Activated naive CD4-positive, alpha-beta T cell treated with anti-CD3 and anti-CD28 coated beads, Interleukin-2, amount 10 ng/mL, durations not matched to agents 7 days and 5 days (primary cell): ENCODE measurements at regions not wholly inside any gene's neighbourhood (a gene's known extent, or its start where the extent isn't known, plus 50 kb on each side); places are given as distances from the start of the nearest gene placed in this dataset.

ENCODE experiments used
- CTCF ChIA-PET: fragments of 350-600 bp; sonication (Branson Sonifier 250); formaldehyde crosslinking; loops from one replicate; lab custom pipeline; 2021; ENCODE audit warnings: antibody characterized with exemption; lab: Charles Lee
- DNase-seq: peaks from one replicate; pipeline ENCODE4 v3.0.0-alpha.2; 2020
- H3K27ac Mint-ChIP-seq: one replicate; pipeline ENCODE4 v1.8.0; 2021; ENCODE audit warnings: mild to moderate bottlenecking, moderate library complexity, mixed read lengths
- H3K27me3 Mint-ChIP-seq: one replicate; pipeline ENCODE4 v1.8.0; 2021; ENCODE audit warnings: mild to moderate bottlenecking, mixed read lengths
- H3K36me3 Mint-ChIP-seq: one replicate; pipeline ENCODE4 v1.8.0; 2021; ENCODE audit warnings: mixed read lengths
- H3K4me1 Mint-ChIP-seq: one replicate; pipeline ENCODE4 v1.8.0; 2021; ENCODE audit warnings: mixed read lengths
- H3K4me3 Mint-ChIP-seq: one replicate; pipeline ENCODE4 v1.8.0; 2021; ENCODE audit warnings: mild to moderate bottlenecking, moderate library complexity, mixed read lengths
- H3K9me3 Mint-ChIP-seq: one replicate; pipeline ENCODE4 v1.8.0; 2021; ENCODE audit warnings: mixed read lengths

DNA sequence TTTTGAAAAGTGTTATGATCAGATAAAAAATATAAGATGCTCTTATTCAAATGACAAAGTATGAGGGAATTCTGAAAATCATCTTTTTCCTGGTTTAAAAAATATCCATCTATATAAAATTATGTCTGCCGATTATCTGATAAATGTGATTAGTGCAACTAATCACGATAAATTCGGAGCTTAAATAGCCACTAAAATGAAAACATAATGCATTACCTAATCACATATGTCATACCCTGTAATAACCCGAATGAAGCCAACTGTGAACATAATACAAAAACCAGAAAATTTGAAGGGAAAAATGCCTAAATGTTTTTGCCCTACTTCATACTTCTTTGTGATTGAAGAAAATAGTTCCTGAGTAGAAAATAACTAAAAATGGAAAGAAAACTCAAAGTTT is 808.4 kb upstream of the LUZP2 start:
- no peaks in the 10 kb centered on the region for H3K4me1 Mint-ChIP-seq
- no peak overlapping the region for H3K4me3 Mint-ChIP-seq
- no peaks in the 10 kb centered on the region for H3K36me3 Mint-ChIP-seq
- CTCF ChIA-PET: no interaction called here
- peaks cover 2% of the 10 kb centered on the region for H3K9me3 Mint-ChIP-seq
- no peaks in the 10 kb centered on the region for H3K27me3 Mint-ChIP-seq
- H3K27ac Mint-ChIP-seq: no peak overlapping the region
- DNase-seq: no peak

GRCh38 chr11:23688835-23689234 is 808.0 kb upstream of the LUZP2 start:
- Mint-ChIP-seq H3K4me1 (no peaks in the 10 kb centered on the region), H3K4me3 (no peak overlapping the region), H3K9me3 (peaks cover 4% of the 10 kb centered on the region), H3K27me3 (no peaks in the 10 kb centered on the region), H3K36me3 (no peaks in the 10 kb centered on the region), H3K27ac (no peak overlapping the region)
- no peak for DNase-seq
- CTCF ChIA-PET: no interaction called here

- no peak for DNase-seq
- H3K27me3 Mint-ChIP-seq: no peaks in the 10 kb centered on the region
- H3K9me3 Mint-ChIP-seq: peaks cover 4% of the 10 kb centered on the region
- no peaks in the 10 kb centered on the region for H3K4me1 Mint-ChIP-seq
- no peak overlapping the region for H3K27ac Mint-ChIP-seq
- H3K36me3 Mint-ChIP-seq: no peaks in the 10 kb centered on the region
- CTCF ChIA-PET: no interaction called here
- H3K4me3 Mint-ChIP-seq: no peak overlapping the region
These were observed 800.0 kb upstream of the LUZP2 start for GRCh38 chr11:23696688-23697415.

GRCh38 chr11:23704183-23704582 is 792.7 kb upstream of the LUZP2 start:
- H3K4me3 Mint-ChIP-seq: no peak overlapping the region
- H3K4me1 Mint-ChIP-seq: no peaks in the 10 kb centered on the region
- H3K36me3 Mint-ChIP-seq: no peaks in the 10 kb centered on the region
- no peaks in the 10 kb centered on the region for H3K27me3 Mint-ChIP-seq
- CTCF ChIA-PET: no interaction called here
- H3K27ac Mint-ChIP-seq: no peak overlapping the region
- peaks cover 17% of the 10 kb centered on the region for H3K9me3 Mint-ChIP-seq
- DNase-seq: no peak

DNA sequence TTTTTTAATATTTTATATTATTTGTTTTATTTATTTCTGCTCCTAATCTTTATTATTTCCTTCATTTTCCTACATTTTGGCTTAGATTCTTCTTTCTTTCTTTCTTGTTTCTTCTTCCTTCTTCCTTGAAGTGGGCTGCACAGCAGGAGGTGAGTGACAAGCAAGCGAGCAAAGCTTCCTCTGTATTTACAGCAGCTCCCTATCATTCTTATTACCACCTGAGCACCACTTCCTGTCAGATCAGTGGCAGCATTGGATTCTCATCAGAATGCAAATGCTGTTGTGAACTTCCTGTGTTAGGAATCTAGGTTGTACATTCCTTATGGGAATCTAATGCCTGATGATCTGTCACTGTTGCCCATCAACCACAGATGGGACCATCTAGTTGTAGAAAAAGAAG is 784.9 kb upstream of the LUZP2 start:
- no peaks in the 10 kb centered on the region for H3K36me3 Mint-ChIP-seq
- H3K4me1 Mint-ChIP-seq: no peaks in the 10 kb centered on the region
- CTCF ChIA-PET: no interaction called here
- peaks cover 19% of the 10 kb centered on the region for H3K9me3 Mint-ChIP-seq
- H3K27ac Mint-ChIP-seq: no peak overlapping the region
- no peaks in the 10 kb centered on the region for H3K27me3 Mint-ChIP-seq
- no peak overlapping the region for H3K4me3 Mint-ChIP-seq
- DNase-seq: no peak

DNA sequence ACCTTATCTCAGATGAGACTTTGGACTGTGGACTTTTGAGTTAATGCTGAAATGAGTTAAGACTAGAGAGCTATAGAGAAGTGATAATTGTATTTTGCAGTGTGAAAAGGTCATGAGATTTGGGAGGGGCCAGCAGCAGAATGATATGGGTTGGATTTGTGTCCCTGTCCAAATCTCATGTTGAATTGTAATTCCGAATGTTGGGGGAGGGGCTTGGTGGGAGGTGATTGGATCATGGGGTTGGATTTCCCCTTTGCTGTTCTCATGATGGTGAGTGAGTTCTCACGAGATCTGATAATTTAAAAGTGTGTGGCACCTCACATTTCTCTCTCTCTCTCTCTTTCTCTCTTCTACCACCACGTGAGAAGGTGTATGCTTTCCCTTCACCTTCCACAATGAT is 777.8 kb upstream of the LUZP2 start:
- Mint-ChIP-seq H3K4me1 (no peaks in the 10 kb centered on the region), H3K27ac (no peak overlapping the region), H3K27me3 (no peaks in the 10 kb centered on the region), H3K9me3 (peaks cover 22% of the 10 kb centered on the region), H3K36me3 (no peaks in the 10 kb centered on the region), H3K4me3 (no peak overlapping the region)
- DNase-seq: no peak
- CTCF ChIA-PET: no interaction called here

DNA sequence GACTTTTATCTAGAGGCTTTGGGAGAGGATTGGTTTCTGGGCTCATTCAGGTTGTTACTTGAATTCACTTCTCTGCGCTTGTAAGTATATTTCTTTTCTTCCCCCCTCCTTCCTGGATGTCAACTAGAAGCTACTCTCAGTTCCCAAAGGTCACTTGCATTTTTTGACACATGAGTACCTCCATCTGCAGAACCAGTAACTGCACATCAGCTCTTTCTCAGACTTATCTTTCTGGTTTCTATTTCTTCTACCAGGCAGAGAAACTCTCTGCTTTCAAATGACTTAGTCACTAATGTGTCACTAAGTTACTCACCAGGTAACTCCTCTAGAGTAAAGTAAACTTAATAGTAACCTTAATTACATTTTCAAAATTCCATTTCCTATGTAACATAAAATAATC is 773.0 kb upstream of the LUZP2 start:
- H3K9me3 Mint-ChIP-seq: peaks cover 9% of the 10 kb centered on the region
- no peak for DNase-seq
- no peak overlapping the region for H3K4me3 Mint-ChIP-seq
- CTCF ChIA-PET: no interaction called here
- H3K27me3 Mint-ChIP-seq: no peaks in the 10 kb centered on the region
- H3K27ac Mint-ChIP-seq: no peak overlapping the region
- no peaks in the 10 kb centered on the region for H3K36me3 Mint-ChIP-seq
- H3K4me1 Mint-ChIP-seq: no peaks in the 10 kb centered on the region

- H3K27me3 Mint-ChIP-seq: no peaks in the 10 kb centered on the region
- peaks cover 3% of the 10 kb centered on the region for H3K9me3 Mint-ChIP-seq
- no peak overlapping the region for H3K27ac Mint-ChIP-seq
- no peaks in the 10 kb centered on the region for H3K4me1 Mint-ChIP-seq
- no peaks in the 10 kb centered on the region for H3K36me3 Mint-ChIP-seq
- CTCF ChIA-PET: no interaction called here
- no peak for DNase-seq
- no peak overlapping the region for H3K4me3 Mint-ChIP-seq
These were observed 771.1 kb upstream of the LUZP2 start for GRCh38 chr11:23725752-23726151.

DNA sequence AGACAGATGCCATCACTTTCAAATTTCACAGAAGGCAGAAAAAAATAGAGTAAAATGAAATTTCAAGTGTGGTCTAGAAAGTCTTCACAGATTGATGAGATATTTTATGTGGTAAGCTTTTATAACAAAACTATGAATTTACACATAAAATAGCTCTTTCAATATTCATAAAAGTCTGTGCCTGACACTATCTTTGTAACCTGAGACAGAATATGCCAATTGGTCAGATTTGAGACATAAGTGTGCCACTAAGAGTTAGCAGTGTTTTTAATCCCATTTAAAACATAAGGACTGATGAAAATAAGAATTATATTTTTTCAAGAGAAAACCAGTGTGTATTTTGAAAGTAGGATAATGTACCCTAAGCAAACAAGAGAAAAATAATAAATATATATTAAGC is 769.5 kb upstream of the LUZP2 start:
- Mint-ChIP-seq H3K4me1 (no peaks in the 10 kb centered on the region), H3K4me3 (no peak overlapping the region), H3K27ac (no peak overlapping the region), H3K27me3 (no peaks in the 10 kb centered on the region), H3K36me3 (no peaks in the 10 kb centered on the region), H3K9me3 (peaks cover 6% of the 10 kb centered on the region)
- CTCF ChIA-PET: no interaction called here
- DNase-seq: no peak

DNA sequence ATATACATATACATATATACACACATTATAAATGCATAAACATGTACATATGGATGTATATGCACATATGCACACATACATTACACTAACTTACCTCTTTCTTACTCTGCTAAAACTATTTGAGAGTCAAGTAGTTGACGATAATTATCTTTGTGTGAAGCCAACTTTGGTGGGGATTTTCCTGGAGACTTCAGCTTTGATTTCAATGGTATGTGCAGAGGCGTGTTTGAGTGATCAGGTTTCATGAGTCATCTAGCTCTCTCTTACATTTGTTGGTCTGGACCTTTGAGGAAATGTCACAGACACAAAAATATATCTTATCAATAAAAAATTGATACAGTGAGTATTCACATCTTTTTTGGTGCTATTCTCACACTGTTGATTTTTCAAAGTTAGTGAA is 769.1 kb upstream of the LUZP2 start:
- H3K4me3 Mint-ChIP-seq: no peak overlapping the region
- no peaks in the 10 kb centered on the region for H3K27me3 Mint-ChIP-seq
- H3K36me3 Mint-ChIP-seq: no peaks in the 10 kb centered on the region
- H3K9me3 Mint-ChIP-seq: peaks cover 6% of the 10 kb centered on the region
- no peak overlapping the region for H3K27ac Mint-ChIP-seq
- H3K4me1 Mint-ChIP-seq: no peaks in the 10 kb centered on the region
- no peak for DNase-seq
- CTCF ChIA-PET: no interaction called here

GRCh38 chr11:23729088-23729487 is 767.8 kb upstream of the LUZP2 start:
- no peak for DNase-seq
- H3K9me3 Mint-ChIP-seq: peaks cover 6% of the 10 kb centered on the region
- CTCF ChIA-PET: no interaction called here
- H3K4me3 Mint-ChIP-seq: no peak overlapping the region
- H3K27me3 Mint-ChIP-seq: no peaks in the 10 kb centered on the region
- H3K4me1 Mint-ChIP-seq: no peaks in the 10 kb centered on the region
- no peaks in the 10 kb centered on the region for H3K36me3 Mint-ChIP-seq
- no peak overlapping the region for H3K27ac Mint-ChIP-seq

GRCh38 chr11:23730307-23730998 is 766.4 kb upstream of the LUZP2 start:
- H3K4me1 Mint-ChIP-seq: no peaks in the 10 kb centered on the region
- no peak for DNase-seq
- no peaks in the 10 kb centered on the region for H3K36me3 Mint-ChIP-seq
- no peak overlapping the region for H3K4me3 Mint-ChIP-seq
- no peak overlapping the region for H3K27ac Mint-ChIP-seq
- no peaks in the 10 kb centered on the region for H3K27me3 Mint-ChIP-seq
- peaks cover 14% of the 10 kb centered on the region for H3K9me3 Mint-ChIP-seq
- CTCF ChIA-PET: no interaction called here

DNA sequence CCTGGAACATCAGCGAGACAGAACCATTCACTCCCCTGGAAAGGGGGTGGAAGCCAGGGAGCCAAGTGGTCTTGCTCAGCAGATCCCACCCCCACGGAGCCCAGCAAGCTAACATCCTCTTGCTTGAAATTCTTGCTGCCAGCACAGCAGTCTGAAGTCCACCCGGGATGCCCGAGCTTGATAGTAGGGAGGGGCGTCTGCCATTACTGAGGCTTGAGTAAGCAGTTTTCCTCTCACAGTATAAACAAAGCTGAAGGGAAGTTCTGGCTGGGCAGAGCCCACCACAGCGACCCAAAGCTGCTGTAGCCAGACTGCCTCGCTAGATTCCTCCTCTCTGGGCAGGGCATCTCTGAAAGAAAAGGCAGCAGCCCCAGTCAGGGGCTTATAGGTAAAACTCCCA is 764.8 kb upstream of the LUZP2 start:
- H3K4me3 Mint-ChIP-seq: no peak overlapping the region
- H3K27ac Mint-ChIP-seq: no peak overlapping the region
- CTCF ChIA-PET: no interaction called here
- no peak for DNase-seq
- no peaks in the 10 kb centered on the region for H3K36me3 Mint-ChIP-seq
- peaks cover 15% of the 10 kb centered on the region for H3K9me3 Mint-ChIP-seq
- no peaks in the 10 kb centered on the region for H3K4me1 Mint-ChIP-seq
- no peaks in the 10 kb centered on the region for H3K27me3 Mint-ChIP-seq

- Mint-ChIP-seq H3K27ac (no peak overlapping the region), H3K27me3 (no peaks in the 10 kb centered on the region), H3K9me3 (peaks cover 7% of the 10 kb centered on the region), H3K36me3 (no peaks in the 10 kb centered on the region), H3K4me3 (no peak overlapping the region), H3K4me1 (no peaks in the 10 kb centered on the region)
- CTCF ChIA-PET: no interaction called here
- DNase-seq: no peak
These were observed 750.0 kb upstream of the LUZP2 start for GRCh38 chr11:23746896-23747295.

DNA sequence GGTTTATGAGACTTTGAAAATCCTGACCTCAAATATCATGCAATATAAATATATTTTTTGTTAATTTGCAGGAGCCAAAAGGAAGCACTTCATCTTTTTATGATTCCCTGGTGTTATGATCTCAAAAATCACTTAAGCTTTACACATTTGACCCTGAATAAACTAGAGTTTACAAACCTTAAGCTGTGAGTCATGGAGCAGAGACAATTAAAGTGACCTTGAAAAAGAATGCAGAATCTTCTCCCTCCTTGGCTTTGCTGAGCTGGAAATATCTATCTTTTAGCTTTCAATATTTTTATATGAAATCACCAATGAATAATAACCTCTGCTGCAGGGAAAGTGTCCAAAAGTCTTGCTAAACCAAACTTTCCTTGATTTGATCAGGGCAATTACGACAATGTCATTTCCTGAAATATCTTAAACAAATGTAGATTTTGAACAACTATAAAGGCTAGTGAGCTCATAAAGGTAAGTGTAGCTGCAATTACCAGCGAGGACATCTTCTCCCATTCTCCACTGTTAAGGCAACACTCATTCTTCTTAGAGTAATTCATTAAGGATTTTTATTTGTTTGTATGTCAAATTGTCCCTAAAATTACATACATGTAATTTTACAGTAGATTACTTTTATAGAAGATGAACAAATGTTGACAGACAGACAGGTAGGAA is 747.0 kb upstream of the LUZP2 start:
- H3K27me3 Mint-ChIP-seq: no peaks in the 10 kb centered on the region
- H3K4me1 Mint-ChIP-seq: no peaks in the 10 kb centered on the region
- no peak overlapping the region for H3K4me3 Mint-ChIP-seq
- H3K27ac Mint-ChIP-seq: no peak overlapping the region
- no peak for DNase-seq
- no peaks in the 10 kb centered on the region for H3K36me3 Mint-ChIP-seq
- CTCF ChIA-PET: no interaction called here
- peaks cover 6% of the 10 kb centered on the region for H3K9me3 Mint-ChIP-seq
